ENCODE measurements at regions not wholly inside any gene's neighbourhood (a gene's known extent, or its start where the extent isn't known, plus 50 kb on each side); places are given as distances from the start of the nearest gene placed in this dataset.

GRCh38 chr13:53890696-53891095, 862.1 kb downstream of the OLFM4 start:
- no peak for DNase-seq

GRCh38 chr13:53901593-53901992, 873.0 kb downstream of the OLFM4 start:
- no peak for DNase-seq

GRCh38 chr13:53907891-53908290, 879.3 kb downstream of the OLFM4 start:
- DNase-seq: no peak

GRCh38 chr13:53920916-53921315, 892.3 kb downstream of the OLFM4 start:
- no peak for DNase-seq

GRCh38 chr13:53921473-53921872, 892.9 kb downstream of the OLFM4 start:
- DNase-seq: no peak

GRCh38 chr13:53941588-53942190, 913.1 kb downstream of the OLFM4 start:
- no peak for DNase-seq

- DNase-seq: no peak
Observed at GRCh38 chr13:53946500-53946899, 917.9 kb downstream of the OLFM4 start.

GRCh38 chr13:53953183-53953582, 924.6 kb downstream of the OLFM4 start:
- DNase-seq: no peak
